Fibroblast of lung (primary cell): ENCODE measurements at regions not wholly inside any gene's neighbourhood (a gene's known extent, or its start where the extent isn't known, plus 50 kb on each side); places are given as distances from the start of the nearest gene placed in this dataset.

Experiments
- DNase-seq, 2 donors: peaks; one replicate each; pipeline versions ENCODE4 v3.0.0 to v3.0.0-alpha.2; 2010; ENCODE audit warnings: low read depth in 2 of 2
- H2AFZ ChIP-seq: 2 replicates; pipeline ENCODE4 v1.5.1; 2012; ENCODE audit warnings: low read length, control low read depth, inconsistent platforms
- H3K27ac ChIP-seq: 2 replicates; pipeline ENCODE4 v1.5.1; 2011; ENCODE audit warnings: low read length, control low read depth; ENCODE audit not compliant: insufficient read depth
- H3K27me3 ChIP-seq: 2 replicates; pipeline ENCODE4 v1.5.1; 2011; ENCODE audit warnings: mild to moderate bottlenecking, low read length; ENCODE audit not compliant: control insufficient read depth, insufficient read depth
- H3K36me3 ChIP-seq: 2 replicates; pipeline ENCODE4 v1.5.1; 2011; ENCODE audit warnings: low read length; ENCODE audit not compliant: control insufficient read depth, insufficient read depth
- H3K4me1 ChIP-seq: 2 replicates; pipeline ENCODE4 v1.5.1; 2011; ENCODE audit warnings: low read length; ENCODE audit not compliant: control insufficient read depth, insufficient read depth; ENCODE audit errors: extremely low read depth
- H3K4me2 ChIP-seq: 2 replicates; pipeline ENCODE4 v1.5.1; 2011; ENCODE audit warnings: low read length, control low read depth; ENCODE audit not compliant: insufficient read depth; ENCODE audit errors: extremely low read depth
- H3K4me3 ChIP-seq, 4 experiments: fragments of 200-600 bp in 1 of 4; sonication (generic) in 1 of 4; replicated peaks in 1 of 4; 2 replicates each; pipeline ENCODE4 v1.5.1; 2011 to 2016; ENCODE audit warnings: low read length in 4 of 4, low read depth in 3 of 4, mild to moderate bottlenecking in 3 of 4, control low read depth in 2 of 4, inconsistent platforms in 1 of 4, mixed read lengths in 1 of 4; ENCODE audit not compliant: insufficient read depth in 1 of 4; ENCODE audit errors: control extremely low read depth in 1 of 4
- H3K79me2 ChIP-seq: 2 replicates; pipeline ENCODE4 v1.5.1; 2012; ENCODE audit warnings: mild to moderate bottlenecking, low read length, inconsistent platforms; ENCODE audit not compliant: control insufficient read depth, insufficient read depth
- H3K9ac ChIP-seq: 2 replicates; pipeline ENCODE4 v1.5.1; 2011; ENCODE audit warnings: mild to moderate bottlenecking, low read length, control low read depth; ENCODE audit not compliant: insufficient read depth
- H3K9me3 ChIP-seq: 2 replicates; pipeline ENCODE4 v1.5.1; 2012; ENCODE audit warnings: low read depth, low read length; ENCODE audit not compliant: control insufficient read depth, insufficient read depth
- H4K20me1 ChIP-seq: 2 replicates; pipeline ENCODE4 v1.5.1; 2011; ENCODE audit warnings: low read length; ENCODE audit not compliant: control insufficient read depth, insufficient read depth; ENCODE audit errors: extremely low read depth
- CTCF ChIP-seq, 2 donors: IDR thresholded peaks in 1 of 2; conservative IDR thresholded peaks in 1 of 2; 1 replicate in 1 of 2; 2 replicates in 1 of 2; pipeline ENCODE4 v1.5.1; 2011 to 2012; ENCODE audit warnings: low read length in 2 of 2, control low read depth in 1 of 2, inconsistent platforms in 1 of 2, low read depth in 1 of 2, mild to moderate bottlenecking in 1 of 2
- EZH2 ChIP-seq: IDR thresholded peaks from 2 replicates; pipeline ENCODE4 v1.5.1; 2012; ENCODE audit warnings: low read length, control low read depth, mild to moderate bottlenecking; ENCODE audit errors: missing control alignments

GRCh38 chr22:49327411-49328117 is 500.1 kb downstream of the BRD1 start:
- Histone ChIP-seq H3K27ac (no peak overlapping the region), H3K79me2 (no peaks in the 10 kb centered on the region), H2AFZ (no peak overlapping the region), H3K9ac (no peak overlapping the region), H4K20me1 (no peaks in the 10 kb centered on the region), H3K4me2 (no peak overlapping the region), H3K4me1 (no peaks in the 10 kb centered on the region), H3K27me3 (no peaks in the 10 kb centered on the region), H3K36me3 (no peaks in the 10 kb centered on the region), H3K4me3 (no peak overlapping the region), H3K9me3 (no peaks in the 10 kb centered on the region)
- no peak for DNase-seq
- TF ChIP-seq CTCF (conservative IDR thresholded peaks at IDR 0.05 in 1 of 2, IDR thresholded peaks at IDR 0.05 in 1 of 2; ENCODE audit: low read depth in 1 of 2, low read length in 2 of 2) (no peak), EZH2 (no peak)

GRCh38 chr22:49326558-49326957 is 501.1 kb downstream of the BRD1 start:
- H3K27me3 ChIP-seq, result no peaks in the 10 kb centered on the region
- no peaks in the 10 kb centered on the region for H3K4me1 ChIP-seq
- TF ChIP-seq CTCF (conservative IDR thresholded peaks at IDR 0.05 in 1 of 2, IDR thresholded peaks at IDR 0.05 in 1 of 2; ENCODE audit: low read depth in 1 of 2, low read length in 2 of 2), result no peak
- no peak overlapping the region for H3K9ac ChIP-seq
- no peaks in the 10 kb centered on the region for H3K9me3 ChIP-seq
- H3K27ac ChIP-seq, result no peak overlapping the region
- no peak overlapping the region for H2AFZ ChIP-seq
- H3K4me3 ChIP-seq, result no peak overlapping the region
- no peaks in the 10 kb centered on the region for H3K36me3 ChIP-seq
- DNase-seq, result no peak
- H3K4me2 ChIP-seq, result no peak overlapping the region
- no peaks in the 10 kb centered on the region for H3K79me2 ChIP-seq
- no peaks in the 10 kb centered on the region for H4K20me1 ChIP-seq

GRCh38 chr22:49325531-49326395 is 501.9 kb downstream of the BRD1 start:
- DNase-seq, result no peak
- Histone ChIP-seq H3K27me3 (no peaks in the 10 kb centered on the region), H4K20me1 (no peaks in the 10 kb centered on the region), H3K27ac (no peak overlapping the region), H3K36me3 (no peaks in the 10 kb centered on the region), H3K9ac (no peak overlapping the region), H3K79me2 (no peaks in the 10 kb centered on the region), H3K4me3 (no peak overlapping the region), H2AFZ (no peak overlapping the region), H3K4me2 (no peak overlapping the region), H3K9me3 (no peaks in the 10 kb centered on the region), H3K4me1 (no peaks in the 10 kb centered on the region)
- TF ChIP-seq EZH2, result no peak
- no peak for TF ChIP-seq CTCF (conservative IDR thresholded peaks at IDR 0.05 in 1 of 2, IDR thresholded peaks at IDR 0.05 in 1 of 2; ENCODE audit: low read depth in 1 of 2, low read length in 2 of 2)
